ENCODE measurements at regions not wholly inside any gene's neighbourhood (a gene's known extent, or its start where the extent isn't known, plus 50 kb on each side); places are given as distances from the start of the nearest gene placed in this dataset.

DNA sequence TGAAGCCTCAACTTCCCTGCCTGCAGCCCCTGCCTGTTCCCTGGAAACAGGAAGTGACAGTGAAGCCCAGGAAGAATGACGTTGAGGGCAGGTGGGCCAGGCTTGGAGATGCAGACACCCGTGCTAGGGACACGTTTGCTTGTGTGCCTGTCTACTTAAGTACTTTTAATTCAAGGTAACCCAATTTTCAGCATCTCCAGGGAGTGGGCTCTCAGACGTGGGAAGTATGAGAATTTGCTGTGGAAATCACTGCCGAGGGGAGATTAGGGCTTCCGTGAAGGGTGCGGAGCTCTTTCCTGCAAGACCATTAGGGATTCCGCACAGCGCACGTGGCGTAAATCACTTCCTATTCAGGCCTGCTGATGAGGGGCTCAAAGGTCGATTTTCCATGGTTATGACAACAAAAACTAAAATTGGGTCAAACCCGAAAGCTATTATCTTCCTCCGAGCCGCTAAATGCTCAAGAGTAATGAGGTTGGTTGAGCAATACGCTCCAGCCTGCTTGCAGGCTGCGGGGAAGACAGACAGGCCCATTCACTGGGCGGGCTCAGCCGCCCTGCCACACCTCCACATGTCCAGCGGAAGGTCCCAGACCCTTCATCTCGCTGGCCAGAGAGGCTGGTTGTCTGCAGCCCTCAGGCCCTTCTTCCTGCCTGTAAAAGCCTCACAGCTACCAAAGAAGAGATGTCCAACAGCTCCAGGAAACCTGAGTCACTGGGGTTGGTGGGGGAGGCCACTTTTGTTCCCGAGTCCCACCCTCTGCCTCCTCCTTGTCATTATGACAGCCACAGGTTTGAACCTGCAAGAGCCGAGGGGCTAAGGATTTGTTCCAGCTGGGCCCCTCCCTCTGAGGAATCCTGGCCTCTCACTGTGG, 109.9 kb downstream of the RBFOX3 start:
- DNase-seq: no peak

DNA sequence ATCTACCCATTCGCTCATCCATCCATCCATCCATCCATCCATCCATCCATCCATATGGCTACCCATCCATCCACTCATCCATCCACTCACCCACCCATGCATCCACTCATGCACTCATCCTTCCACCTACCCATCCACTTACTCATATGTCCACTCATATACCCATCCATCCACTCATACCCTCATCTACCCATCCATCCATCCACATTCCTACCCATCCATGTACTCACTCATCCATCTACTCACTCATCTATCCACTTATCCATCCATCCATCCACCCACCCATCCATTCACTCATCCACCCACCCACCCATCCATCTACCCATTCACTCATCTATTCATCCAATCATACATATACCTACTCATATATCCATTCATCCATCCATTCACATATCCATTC, 112.0 kb downstream of the RBFOX3 start:
- DNase-seq: no peak

DNA sequence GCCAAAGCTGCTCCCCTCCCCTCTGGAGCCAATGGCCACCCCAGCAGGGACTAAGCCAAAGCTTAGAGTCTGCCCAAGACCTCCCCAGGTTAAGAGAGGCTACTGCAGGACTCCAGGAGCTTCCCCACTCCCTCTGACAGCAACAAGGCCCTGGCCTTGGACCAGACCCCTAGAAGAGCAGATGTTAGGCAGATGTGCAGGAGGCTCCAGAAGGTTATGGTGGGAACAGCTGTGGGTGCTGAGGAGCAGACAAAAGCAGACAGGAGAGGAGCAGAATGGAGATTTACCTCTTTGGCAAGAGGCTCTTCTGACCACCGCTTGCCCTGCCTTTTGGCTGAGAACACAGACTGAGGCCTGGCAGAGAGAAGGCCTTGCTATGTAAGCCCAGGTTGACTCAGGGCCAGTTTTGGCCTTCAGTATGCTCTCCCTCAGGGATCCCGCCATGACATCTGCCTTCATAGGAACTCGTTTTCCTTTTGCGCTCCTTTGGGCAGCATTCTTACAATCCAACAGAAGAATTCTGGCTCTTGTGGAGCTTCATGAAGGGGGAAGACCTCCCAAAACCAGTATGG, 113.0 kb downstream of the RBFOX3 start:
- DNase-seq: no peak

GRCh38 chr17:79496422-79497005, 114.3 kb downstream of the RBFOX3 start:
- no peak for DNase-seq

GRCh38 chr17:79495665-79496064, 115.2 kb downstream of the RBFOX3 start:
- no peak for DNase-seq

- no peak for DNase-seq
Measured at GRCh38 chr17:79491006-79491405, 119.8 kb downstream of the RBFOX3 start.

- no peak for DNase-seq
Measured at GRCh38 chr17:79490530-79490929, 120.3 kb downstream of the RBFOX3 start.

- no peak for DNase-seq
Measured at GRCh38 chr17:79487149-79487548, 123.7 kb downstream of the RBFOX3 start.

DNA sequence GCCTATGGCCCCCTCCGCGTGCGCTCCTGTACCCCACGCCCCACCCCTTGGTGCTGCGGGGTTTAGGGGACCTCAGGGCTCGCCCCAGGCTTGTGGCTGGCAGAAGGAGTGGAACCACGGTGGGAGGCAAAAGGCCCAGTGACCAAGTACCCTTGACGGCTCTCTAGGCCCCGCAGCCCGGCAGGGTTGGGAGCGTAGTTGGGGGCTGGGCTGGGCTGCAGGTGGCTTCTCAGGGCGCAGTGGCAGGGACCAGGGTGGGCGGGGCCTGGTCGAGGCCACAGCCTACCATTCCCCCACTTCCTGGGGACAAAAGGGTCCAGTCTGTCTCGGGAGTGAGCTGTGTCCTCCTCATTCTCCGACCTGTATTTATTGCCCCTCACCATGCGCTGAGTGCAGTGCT, 124.9 kb downstream of the RBFOX3 start:
- no peak for DNase-seq

GRCh38 chr17:79485419-79485985, 125.3 kb downstream of the RBFOX3 start:
- DNase-seq: no peak

DNA sequence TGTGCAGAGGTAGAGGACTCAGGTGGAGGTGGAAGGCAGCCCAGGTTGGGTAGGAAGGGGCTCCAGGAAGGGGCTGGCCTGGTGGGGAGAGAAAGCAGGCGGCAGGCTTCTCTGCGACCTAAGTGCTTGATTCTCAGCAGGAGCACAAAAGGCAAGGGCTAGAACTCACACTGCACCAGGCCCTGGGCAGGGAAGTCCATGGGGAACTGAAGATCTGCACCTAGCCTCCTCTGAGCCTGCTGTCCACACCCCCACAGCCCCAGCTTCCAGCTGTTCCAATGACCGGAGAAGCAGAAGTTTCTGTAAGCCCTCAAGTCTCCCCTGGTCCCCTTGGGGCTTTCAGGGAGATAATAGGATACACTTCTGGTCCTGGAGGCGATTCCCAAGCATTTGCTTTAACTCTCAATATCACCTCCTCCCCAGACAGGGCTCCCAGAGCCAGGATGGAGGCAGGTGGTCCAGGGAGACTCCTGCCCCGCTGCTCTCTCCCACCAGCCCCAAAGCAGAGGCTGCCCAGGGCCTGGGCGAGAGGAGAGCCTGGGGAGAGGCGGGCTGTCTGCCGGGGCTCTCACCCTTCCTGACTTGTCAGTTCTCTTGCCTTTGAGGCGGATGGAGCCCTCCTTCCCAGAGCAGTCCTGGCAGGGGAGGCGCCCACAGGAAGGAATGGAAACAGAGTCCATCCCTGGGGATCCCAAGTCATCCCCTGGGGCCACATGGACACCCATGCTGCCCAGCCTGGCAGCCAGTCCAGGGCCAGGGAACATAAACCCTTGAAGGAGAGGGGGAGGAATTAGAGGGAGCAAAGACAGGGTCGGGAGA, 126.0 kb downstream of the RBFOX3 start:
- DNase-seq: no peak

DNA sequence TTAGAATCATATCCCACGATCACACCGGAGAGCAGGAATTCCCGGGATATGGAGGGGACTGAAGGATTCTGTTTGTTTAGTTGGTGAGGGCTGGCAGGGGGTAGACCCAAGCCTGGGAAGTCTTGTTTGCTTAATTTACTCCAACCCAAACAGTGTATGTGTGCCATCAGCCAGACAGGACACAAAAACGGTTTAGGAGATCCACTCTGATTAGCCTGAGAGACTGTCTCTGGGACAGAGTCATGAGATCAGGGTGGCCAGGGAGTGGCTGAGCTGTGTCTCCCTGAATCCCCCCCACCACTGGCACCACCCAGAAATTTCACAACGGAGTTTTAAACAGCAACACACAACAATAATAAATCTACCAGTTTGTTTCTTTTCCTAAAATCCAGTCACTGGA, 127.0 kb downstream of the RBFOX3 start:
- no peak for DNase-seq

GRCh38 chr17:79482727-79483521, 127.9 kb downstream of the RBFOX3 start:
- no peak for DNase-seq

GRCh38 chr17:79479876-79480275, 131.0 kb downstream of the RBFOX3 start:
- no peak for DNase-seq

GRCh38 chr17:79478841-79479240, 132.0 kb downstream of the RBFOX3 start:
- no peak for DNase-seq

- DNase-seq: no peak
Measured at GRCh38 chr17:79478051-79478461, 132.8 kb downstream of the RBFOX3 start.

DNA sequence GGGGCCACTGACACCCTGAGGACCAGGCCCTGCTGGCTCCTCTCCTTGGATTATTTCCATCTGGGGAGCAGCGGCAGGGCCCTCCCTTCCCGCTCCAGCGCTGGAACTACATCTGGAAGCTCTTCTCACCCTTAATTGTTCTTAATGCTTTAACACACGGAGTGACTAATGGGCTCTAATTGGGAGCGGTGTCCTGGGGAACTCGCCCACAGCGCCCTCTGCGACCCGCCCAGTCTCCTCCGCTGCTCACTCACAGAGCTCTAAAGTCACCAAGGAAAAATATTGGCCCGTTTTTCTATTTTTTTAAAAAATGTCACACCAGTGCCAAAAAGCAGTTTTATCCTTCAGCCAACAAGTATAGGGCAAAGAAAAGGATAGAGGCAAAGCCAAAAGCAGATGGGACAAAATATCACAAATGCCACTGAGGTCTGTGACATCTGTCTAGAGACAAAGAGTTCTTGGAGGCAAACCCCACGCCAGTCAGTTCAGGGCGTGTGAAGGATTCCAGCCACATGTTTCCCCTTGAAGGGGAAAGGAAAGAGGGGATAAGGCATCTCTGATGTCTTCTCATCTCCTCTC, 134.7 kb downstream of the RBFOX3 start:
- DNase-seq: no peak

DNA sequence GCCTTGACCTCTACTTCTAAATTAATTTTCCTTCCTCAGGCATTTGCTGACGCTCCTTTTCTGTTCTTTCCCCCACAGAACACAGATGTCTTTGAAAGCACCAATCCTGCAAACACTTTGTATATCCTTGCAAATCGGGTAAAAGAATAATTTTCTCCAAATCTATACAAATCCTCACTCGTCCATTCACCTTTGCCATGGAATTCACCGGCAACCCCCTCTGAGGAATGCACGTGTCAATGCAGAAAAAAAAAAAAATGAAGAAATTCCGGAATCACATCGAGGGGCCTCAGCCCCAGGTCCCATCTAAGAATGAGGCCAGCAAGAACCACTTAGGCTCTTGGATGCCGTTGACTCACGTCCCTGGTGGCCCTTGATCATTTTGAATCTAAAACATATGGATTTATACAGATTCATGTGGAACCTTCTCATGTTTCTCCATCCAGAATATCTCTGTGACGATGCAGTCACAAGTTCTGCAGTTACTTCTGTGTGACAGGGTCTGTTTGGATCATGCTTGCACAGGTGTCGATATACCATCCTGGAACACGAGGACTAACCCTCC, 136.9 kb downstream of the RBFOX3 start:
- DNase-seq: no peak

- no peak for DNase-seq
Measured at GRCh38 chr17:79473111-79473875, 137.6 kb downstream of the RBFOX3 start.

- no peak for DNase-seq
Measured at GRCh38 chr17:79470754-79471153, 140.1 kb downstream of the RBFOX3 start.

GRCh38 chr17:79469646-79470045, 141.2 kb downstream of the RBFOX3 start:
- no peak for DNase-seq
